ENCODE measurements at regions not wholly inside any gene's neighbourhood (a gene's known extent, or its start where the extent isn't known, plus 50 kb on each side); places are given as distances from the start of the nearest gene placed in this dataset.

- Histone ChIP-seq H3K4me3 (replicated peaks in 1 of 2; ENCODE audit: low read depth in 1 of 2, low read length in 2 of 2) (peak overlapping the region; percentile 59 to 62), H3K9me2 (ENCODE audit: insufficient read depth) (no peaks in the 10 kb centered on the region), H3K9me3 (ENCODE audit: control insufficient read depth in 1 of 2, insufficient read depth in 1 of 2, low read depth in 1 of 2, low read length in 2 of 2) (no peaks in the 10 kb centered on the region), H4K20me1 (ENCODE audit: insufficient read depth) (no peaks in the 10 kb centered on the region), H3K27me3 (ENCODE audit: insufficient read depth, low read length) (no peaks in the 10 kb centered on the region), H3K27ac (ENCODE audit: low read depth, low read length) (peak overlapping the region; percentile 74), H3K79me2 (ENCODE audit: insufficient read depth, low read length) (peaks cover 41% of the 10 kb centered on the region), H3K4me2 (ENCODE audit: low read length) (peak overlapping the region; percentile 84), H3K36me3 (ENCODE audit: control insufficient read depth in 1 of 2, insufficient read depth in 2 of 2, low read length in 2 of 2) (no peaks in the 10 kb centered on the region), H3K9ac (ENCODE audit: low read length) (peak overlapping the region; percentile 77), H3K4me1 (ENCODE audit: control insufficient read depth in 1 of 2, insufficient read depth in 2 of 2, low read length in 2 of 2) (peaks cover 7 to 21% of the 10 kb centered on the region in 2 experiments; a peak in 3 of 4 replicates), H2AFZ (ENCODE audit: low read depth, low read length, poor library complexity, severe bottlenecking) (peak overlapping the region; percentile 78)
- BruUV-seq (replicated peaks) = no TSS peak
- ChIA-PET POLR2A (interaction anchor here (1.0 kb wide), 1 partner anchor 10 kb away, joined by 3 read pairs; no protein-coding TSS in a partner anchor), RAD21 (ENCODE audit: low non-redundant PET in 1 of 2, low total read pairs in 2 of 2, uncharacterized antibody in 2 of 2, unreplicated experiment in 2 of 2) (no interaction called here), CTCF (no interaction called here)
- TF ChIP-seq POLR2A (IDR thresholded peaks at IDR 0.05; ENCODE audit: borderline replicate concordance, extremely low read depth, insufficient read depth, insufficient read length) (peak; percentile 44), CTCF (IDR thresholded peaks at IDR 0.05 in 2 of 3, conservative IDR thresholded peaks at IDR 0.05 in 1 of 3; ENCODE audit: borderline replicate concordance in 1 of 3, insufficient read depth in 1 of 3, low read depth in 2 of 3, low read length in 2 of 3) (no peak), POLR2AphosphoS5 (IDR thresholded peaks at IDR 0.05; ENCODE audit: low read depth, low read length) (peak; percentile 61)
- intact Hi-C loops (cut with micrococcal nuclease) = no loop called here
- ATAC-seq (peak; percentile 69), DNase-seq (ENCODE audit: low read depth, low spot score) (no peak)
Observed at GRCh38 chr13:99086267-99087097, 108.6 kb upstream of the DOCK9 start.

Data from HCT116 (cell line).